HG03039 (cell line): ENCODE measurements at regions not wholly inside any gene's neighbourhood (a gene's known extent, or its start where the extent isn't known, plus 50 kb on each side); places are given as distances from the start of the nearest gene placed in this dataset.
"Not testable (repeated sequence)": the region's sequence is repeated elsewhere in the genome, so short reads cannot be mapped to it uniquely, and the experiment has no call there.

Experiments
- ATAC-seq: cut with Tn5 transposase; IDR thresholded peaks from one replicate; pipeline ENCODE4 v1.9.1; 2021; ENCODE audit warnings: mild to moderate bottlenecking, moderate library complexity; ENCODE audit not compliant: unreplicated experiment

GRCh38 chr18:40245612-40246011 is 1709.4 kb upstream of the PIK3C3 start:
- not testable (repeated sequence) for ATAC-seq

- no peak for ATAC-seq
These were observed 1711.4 kb upstream of the PIK3C3 start for GRCh38 chr18:40243607-40244006.

- no peak for ATAC-seq
These were observed 1719.2 kb upstream of the PIK3C3 start for GRCh38 chr18:40235836-40236235.

- no peak for ATAC-seq
These were observed 1719.7 kb upstream of the PIK3C3 start for GRCh38 chr18:40235323-40235722.

- ATAC-seq, result no peak
These were observed 1721.0 kb upstream of the PIK3C3 start for GRCh38 chr18:40233931-40234616.

GRCh38 chr18:40222776-40223175 is 1732.3 kb upstream of the PIK3C3 start:
- ATAC-seq, result no peak

- no peak for ATAC-seq
These were observed 1738.2 kb upstream of the PIK3C3 start for GRCh38 chr18:40216856-40217255.

- no peak for ATAC-seq
These were observed 1739.1 kb upstream of the PIK3C3 start for GRCh38 chr18:40215979-40216378.

- ATAC-seq, result no peak
These were observed 1744.3 kb upstream of the PIK3C3 start for GRCh38 chr18:40210696-40211095.

- no peak for ATAC-seq
These were observed 1746.1 kb upstream of the PIK3C3 start for GRCh38 chr18:40208958-40209357.

- ATAC-seq, result no peak
These were observed 1757.3 kb upstream of the PIK3C3 start for GRCh38 chr18:40197711-40198110.

GRCh38 chr18:40186677-40187076 is 1768.4 kb upstream of the PIK3C3 start:
- ATAC-seq, result no peak

GRCh38 chr18:40179729-40180461 is 1775.1 kb upstream of the PIK3C3 start:
- ATAC-seq, result no peak

GRCh38 chr18:40168026-40168425 is 1787.0 kb upstream of the PIK3C3 start:
- no peak for ATAC-seq

GRCh38 chr18:40163254-40163653 is 1791.8 kb upstream of the PIK3C3 start:
- ATAC-seq, result no peak

GRCh38 chr18:40160361-40160760 is 1794.7 kb upstream of the PIK3C3 start:
- no peak for ATAC-seq

- ATAC-seq, result no peak
These were observed 1795.7 kb upstream of the PIK3C3 start for GRCh38 chr18:40159141-40160017.

GRCh38 chr18:40157120-40157519 is 1797.9 kb upstream of the PIK3C3 start:
- ATAC-seq, result no peak

GRCh38 chr18:40152859-40153258 is 1802.2 kb upstream of the PIK3C3 start:
- ATAC-seq, result no peak

GRCh38 chr18:40148960-40149359 is 1806.1 kb upstream of the PIK3C3 start:
- no peak for ATAC-seq

- no peak for ATAC-seq
These were observed 1821.8 kb upstream of the PIK3C3 start for GRCh38 chr18:40133253-40133652.
